Ovary (tissue), 7 donors: ENCODE measurements at regions not wholly inside any gene's neighbourhood (a gene's known extent, or its start where the extent isn't known, plus 50 kb on each side); places are given as distances from the start of the nearest gene placed in this dataset.

Experiments used
- DNase-seq, 5 donors: peaks; one replicate each; pipeline ENCODE4 v3.0.0-alpha.2; 2019 to 2020
- H3K27ac ChIP-seq, 2 donors: fragments of 200-600 bp; one replicate each; pipeline versions ENCODE4 v1.5.1 to v1.8.0; 2019 to 2022
- H3K27me3 ChIP-seq: fragments of 200-600 bp; one replicate; pipeline ENCODE4 v1.8.0; 2022
- H3K36me3 ChIP-seq: fragments of 200-600 bp; sonication (generic); one replicate; pipeline ENCODE4 v1.5.1; 2019
- H3K4me1 ChIP-seq: one replicate; pipeline ENCODE4 v1.8.1; 2013; ENCODE audit warnings: mild to moderate bottlenecking, moderate library complexity; ENCODE audit not compliant: insufficient read depth
- H3K4me3 ChIP-seq: fragments of 200-600 bp; sonication (generic); one replicate; pipeline ENCODE4 v1.5.1; 2017
- H3K9me3 ChIP-seq, 2 donors: fragments of 200-600 bp in 1 of 2; sonication (generic) in 1 of 2; one replicate each; pipeline versions ENCODE4 v1.5.1 to v1.8.1; 2013 to 2019; ENCODE audit warnings: mild to moderate bottlenecking in 1 of 2, moderate library complexity in 1 of 2
- CTCF ChIP-seq, 3 donors: fragments of 450-650 bp in 2 of 3; fragments of 200-600 bp in 1 of 3; IDR thresholded peaks; one replicate each; pipeline versions ENCODE4 v1.5.1 to v1.8.0; 2016 to 2022; ENCODE audit warnings: antibody characterized with exemption in 3 of 3, mild to moderate bottlenecking in 1 of 3
- EP300 ChIP-seq: sonication (generic); formaldehyde crosslinking; IDR thresholded peaks from one replicate; pipeline ENCODE4 v1.6.1; 2017; ENCODE audit warnings: antibody characterized with exemption
- POLR2A ChIP-seq: fragments of 450-650 bp; IDR thresholded peaks from one replicate; pipeline ENCODE4 v1.6.1; 2017; ENCODE audit warnings: antibody characterized with exemption, mild to moderate bottlenecking, moderate library complexity
- WGBS, 3 donors: extraction: QIAGEN DNeasy Blood & Tissue Kit in 1 of 3; methylation state at CpG; one replicate each; pipeline versions ENCODE4 v1.1.5 to v1.1.7; 2013 to 2017; 5-methylcytosine and 5-hydroxymethylcytosine counted together
- intact Hi-C, 4 donors: fragments of 100-400 bp; cut with DNase I; formaldehyde crosslinking; loops; one replicate each; pipeline versions ENCODE4 v1.11.0 to v1.15.1; 2022 to 2023
- donor health status: DM: no; HTN: no; CAD: no; lungs with moderate emphysema.
- donor health status: DM: no; HTN: no; CAD: no.
- donor health status: Bipolar disorder and iron deficiency.
- donor health status: DM: no; HTN: no; CAD: no.
- donor health status: DM: yes; HTN: yes; CAD: no.

- intact Hi-C loops: no loop called here
- TF ChIP-seq POLR2A: no peak
- TF ChIP-seq EP300: no peak
- no peak for TF ChIP-seq CTCF (IDR thresholded peaks at IDR 0.05)
- WGBS, 3 donors: 91 to 96% (median 92%) methylated on average over 4 of the region's 4 CpGs
- Histone ChIP-seq H3K27me3 (no peaks in the 10 kb centered on the region), H3K4me3 (no peak overlapping the region), H3K4me1 (peaks cover 2% of the 10 kb centered on the region), H3K27ac (no peak overlapping the region), H3K9me3 (no peaks in the 10 kb centered on the region), H3K36me3 (no peaks in the 10 kb centered on the region)
- DNase-seq: no peak
Observed at GRCh38 chr2:30331038-30331437, 99.7 kb downstream of the LBH start.

- Histone ChIP-seq H3K9me3 (no peaks in the 10 kb centered on the region), H3K4me3 (no peak overlapping the region), H3K36me3 (no peaks in the 10 kb centered on the region), H3K27me3 (no peaks in the 10 kb centered on the region), H3K27ac (no peak overlapping the region), H3K4me1 (peaks cover 2% of the 10 kb centered on the region)
- WGBS, 3 donors: 93 to 97% (median 95%) methylated on average over 7 of the region's 7 CpGs
- no peak for DNase-seq
- intact Hi-C loops: no loop called here
- TF ChIP-seq POLR2A (no peak), CTCF (IDR thresholded peaks at IDR 0.05) (no peak), EP300 (no peak)
Observed at GRCh38 chr2:30331869-30332268, 100.5 kb downstream of the LBH start.

GRCh38 chr2:30332791-30333453 lies 101.6 kb downstream of the LBH start:
- whole genome bisulfite sequencing, 3 donors: 77 to 88% (median 85%) methylated on average over 4 of the region's 4 CpGs
- Histone ChIP-seq H3K36me3 (no peaks in the 10 kb centered on the region), H3K9me3 (no peaks in the 10 kb centered on the region), H3K27me3 (no peaks in the 10 kb centered on the region), H3K4me1 (peaks cover 2% of the 10 kb centered on the region), H3K27ac (no peak overlapping the region), H3K4me3 (no peak overlapping the region)
- intact Hi-C loops: no loop called here
- TF ChIP-seq EP300: no peak
- TF ChIP-seq POLR2A: no peak
- TF ChIP-seq CTCF (IDR thresholded peaks at IDR 0.05): no peak
- no peak for DNase-seq

GRCh38 chr2:30334762-30335363 lies 103.5 kb downstream of the LBH start:
- TF ChIP-seq POLR2A: no peak
- no peak for TF ChIP-seq CTCF (IDR thresholded peaks at IDR 0.05)
- no peak for TF ChIP-seq EP300
- no peaks in the 10 kb centered on the region for H3K9me3 ChIP-seq
- WGBS, 3 donors: 81 to 87% (median 82%) methylated on average over 3 of the region's 3 CpGs
- no peak for DNase-seq
- no peaks in the 10 kb centered on the region for H3K36me3 ChIP-seq
- no peaks in the 10 kb centered on the region for H3K4me1 ChIP-seq
- H3K27me3 ChIP-seq: no peaks in the 10 kb centered on the region
- H3K4me3 ChIP-seq: no peak overlapping the region
- H3K27ac ChIP-seq: no peak overlapping the region
- intact Hi-C loops: no loop called here
